Astrocyte (in vitro differentiated cells and primary cell): ENCODE measurements at regions not wholly inside any gene's neighbourhood (a gene's known extent, or its start where the extent isn't known, plus 50 kb on each side); places are given as distances from the start of the nearest gene placed in this dataset.

Source experiments
- DNase-seq: peaks from one replicate; pipeline ENCODE4 v3.0.0-alpha.2; 2010; ENCODE audit warnings: low read depth
- FAIRE-seq: peaks from 2 replicates; lab custom pipeline; 2011; peaks lifted over from hg19 to GRCh38; lab: Jason Lieb, UNC
- H2AFZ ChIP-seq: 2 replicates; pipeline ENCODE4 v1.6.0; 2012; ENCODE audit warnings: low read depth, low read length, inconsistent platforms
- H3K27ac ChIP-seq: 2 replicates; pipeline ENCODE4 v1.5.1; 2011; ENCODE audit warnings: low read depth, low read length, inconsistent platforms
- H3K27me3 ChIP-seq: 2 replicates; pipeline ENCODE4 v1.6.0; 2011; ENCODE audit warnings: low read length, inconsistent platforms; ENCODE audit not compliant: insufficient read depth
- H3K36me3 ChIP-seq: 2 replicates; pipeline ENCODE4 v1.5.1; 2011; ENCODE audit warnings: low read length, inconsistent platforms; ENCODE audit not compliant: insufficient read depth
- H3K4me1 ChIP-seq: 2 replicates; pipeline ENCODE4 v1.5.1; 2011; ENCODE audit warnings: low read length, inconsistent platforms; ENCODE audit not compliant: insufficient read depth
- H3K4me2 ChIP-seq: 2 replicates; pipeline ENCODE4 v1.6.0; 2012; ENCODE audit warnings: low read length, inconsistent platforms
- H3K4me3 ChIP-seq: 2 replicates; pipeline ENCODE4 v1.5.1; 2011; ENCODE audit warnings: low read depth, mild to moderate bottlenecking, low read length, inconsistent platforms; ENCODE audit not compliant: insufficient read depth
- H3K79me2 ChIP-seq: 2 replicates; pipeline ENCODE4 v1.6.0; 2012; ENCODE audit warnings: mild to moderate bottlenecking, low read length, inconsistent platforms; ENCODE audit not compliant: insufficient read depth
- H3K9ac ChIP-seq: 2 replicates; pipeline ENCODE4 v1.6.0; 2012; ENCODE audit warnings: mild to moderate bottlenecking, low read length, inconsistent platforms
- H3K9me3 ChIP-seq: 2 replicates; pipeline ENCODE4 v1.5.1; 2012; ENCODE audit warnings: low read depth, mild to moderate bottlenecking, low read length, inconsistent platforms; ENCODE audit not compliant: insufficient read depth
- H4K20me1 ChIP-seq: 2 replicates; pipeline ENCODE4 v1.6.0; 2012; ENCODE audit warnings: low read length, inconsistent platforms; ENCODE audit not compliant: insufficient read depth
- H3K27ac Mint-ChIP-seq: one replicate; pipeline ENCODE4 v1.8.0; 2021; ENCODE audit warnings: mild to moderate bottlenecking, mixed read lengths; ENCODE audit not compliant: unreplicated experiment
- H3K27me3 Mint-ChIP-seq: one replicate; pipeline ENCODE4 v1.8.0; 2021; ENCODE audit warnings: low read depth, mixed read lengths; ENCODE audit not compliant: unreplicated experiment
- H3K36me3 Mint-ChIP-seq: one replicate; pipeline ENCODE4 v1.8.0; 2021; ENCODE audit warnings: low read depth, mixed read lengths; ENCODE audit not compliant: unreplicated experiment
- H3K4me1 Mint-ChIP-seq: one replicate; pipeline ENCODE4 v1.8.0; 2021; ENCODE audit warnings: low read depth, mixed read lengths; ENCODE audit not compliant: unreplicated experiment
- H3K4me3 Mint-ChIP-seq: one replicate; pipeline ENCODE4 v1.8.0; 2021; ENCODE audit warnings: mild to moderate bottlenecking, moderate library complexity, mixed read lengths; ENCODE audit not compliant: unreplicated experiment
- H3K9me3 Mint-ChIP-seq: one replicate; pipeline ENCODE4 v1.8.0; 2021; ENCODE audit warnings: mild to moderate bottlenecking, mixed read lengths; ENCODE audit not compliant: unreplicated experiment
- EZH2 ChIP-seq: IDR thresholded peaks from 2 replicates; pipeline ENCODE4 v1.6.1; 2012; ENCODE audit warnings: mild to moderate bottlenecking, low read length, inconsistent platforms; ENCODE audit not compliant: insufficient read depth
- TF ChIP-seq, protein P1 (sequence below): IDR thresholded peaks from 2 replicates; pipeline ENCODE4 v1.5.1; 2011; ENCODE audit warnings: low read depth, mild to moderate bottlenecking, inconsistent platforms, low read length, moderate library complexity; ENCODE audit not compliant: insufficient read depth

DNA sequence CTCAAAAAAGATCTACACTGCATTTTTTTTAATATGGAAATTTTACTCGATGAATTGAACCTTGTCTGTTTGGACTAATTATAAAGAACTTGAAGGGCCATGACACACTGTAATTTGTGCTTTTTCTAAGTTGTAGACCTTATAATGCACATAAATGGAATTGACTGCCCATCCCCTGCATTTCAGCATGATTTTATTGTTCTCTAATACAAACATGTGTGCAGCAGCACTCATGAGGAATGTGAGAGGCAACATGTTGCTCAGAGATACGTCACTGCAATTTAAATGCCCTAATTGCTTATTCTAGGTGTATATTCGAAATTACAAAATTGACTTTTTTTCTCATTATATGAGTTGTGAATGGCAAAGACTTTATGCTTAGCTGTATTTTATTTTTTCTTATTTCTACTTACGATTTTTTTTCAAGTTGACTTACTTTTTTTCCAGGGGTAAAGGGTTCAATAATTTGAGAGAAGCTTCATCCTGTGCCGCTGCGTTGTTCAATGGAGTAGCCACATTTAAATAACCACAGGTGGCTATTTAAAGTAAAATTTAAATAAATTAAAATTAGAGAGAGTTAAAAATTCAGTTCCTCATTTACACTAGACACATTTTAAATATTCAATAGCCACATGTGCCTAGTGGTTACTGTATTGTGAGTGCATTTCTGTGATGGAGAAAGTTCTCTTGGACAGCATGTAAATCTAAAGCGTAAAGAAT is 1346.4 kb downstream of the ROBO1 start:
- no peak overlapping the region for H3K4me3 ChIP-seq
- H3K4me2 ChIP-seq: no peak overlapping the region
- H3K27ac ChIP-seq: no peak overlapping the region
- H3K27me3 ChIP-seq: no peaks in the 10 kb centered on the region
- Mint-ChIP-seq H3K4me3 (no peak overlapping the region), H3K4me1 (no peaks in the 10 kb centered on the region), H3K36me3 (no peaks in the 10 kb centered on the region), H3K27ac (no peak overlapping the region), H3K27me3 (no peaks in the 10 kb centered on the region), H3K9me3 (no peaks in the 10 kb centered on the region)
- H4K20me1 ChIP-seq: no peaks in the 10 kb centered on the region
- no peak overlapping the region for H3K9ac ChIP-seq
- no peaks in the 10 kb centered on the region for H3K9me3 ChIP-seq
- no peaks in the 10 kb centered on the region for H3K36me3 ChIP-seq
- H3K79me2 ChIP-seq: no peaks in the 10 kb centered on the region
- no peak for FAIRE-seq
- no peak for DNase-seq
- H3K4me1 ChIP-seq: no peaks in the 10 kb centered on the region
- no peak for TF ChIP-seq EZH2
- TF ChIP-seq, protein P1, sequence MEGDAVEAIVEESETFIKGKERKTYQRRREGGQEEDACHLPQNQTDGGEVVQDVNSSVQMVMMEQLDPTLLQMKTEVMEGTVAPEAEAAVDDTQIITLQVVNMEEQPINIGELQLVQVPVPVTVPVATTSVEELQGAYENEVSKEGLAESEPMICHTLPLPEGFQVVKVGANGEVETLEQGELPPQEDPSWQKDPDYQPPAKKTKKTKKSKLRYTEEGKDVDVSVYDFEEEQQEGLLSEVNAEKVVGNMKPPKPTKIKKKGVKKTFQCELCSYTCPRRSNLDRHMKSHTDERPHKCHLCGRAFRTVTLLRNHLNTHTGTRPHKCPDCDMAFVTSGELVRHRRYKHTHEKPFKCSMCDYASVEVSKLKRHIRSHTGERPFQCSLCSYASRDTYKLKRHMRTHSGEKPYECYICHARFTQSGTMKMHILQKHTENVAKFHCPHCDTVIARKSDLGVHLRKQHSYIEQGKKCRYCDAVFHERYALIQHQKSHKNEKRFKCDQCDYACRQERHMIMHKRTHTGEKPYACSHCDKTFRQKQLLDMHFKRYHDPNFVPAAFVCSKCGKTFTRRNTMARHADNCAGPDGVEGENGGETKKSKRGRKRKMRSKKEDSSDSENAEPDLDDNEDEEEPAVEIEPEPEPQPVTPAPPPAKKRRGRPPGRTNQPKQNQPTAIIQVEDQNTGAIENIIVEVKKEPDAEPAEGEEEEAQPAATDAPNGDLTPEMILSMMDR: no peak
- no peak overlapping the region for H2AFZ ChIP-seq

DNA sequence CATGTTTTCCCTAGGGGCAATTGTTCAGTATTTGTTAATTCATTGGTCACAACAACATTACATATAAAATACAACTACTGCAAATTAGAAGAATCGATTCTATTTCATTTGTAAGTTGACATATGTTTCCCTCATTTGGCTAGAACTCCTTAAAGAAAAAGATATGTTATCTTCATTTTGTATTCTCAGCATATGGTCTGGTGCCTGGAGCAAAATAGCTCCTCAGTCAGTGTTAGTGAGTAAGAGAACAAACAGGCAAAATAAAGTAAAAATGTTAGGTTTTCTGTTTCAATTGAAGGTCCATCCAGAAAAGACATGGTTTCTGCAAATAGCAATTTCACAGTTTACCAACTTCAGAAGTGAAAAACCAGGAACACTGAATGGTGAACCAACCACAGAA is 1343.1 kb downstream of the ROBO1 start:
- no peak overlapping the region for H3K27ac Mint-ChIP-seq
- no peak overlapping the region for H3K9ac ChIP-seq
- H3K36me3 ChIP-seq: no peaks in the 10 kb centered on the region
- no peak overlapping the region for H3K4me3 ChIP-seq
- no peaks in the 10 kb centered on the region for H3K9me3 ChIP-seq
- no peaks in the 10 kb centered on the region for H3K27me3 Mint-ChIP-seq
- H3K4me2 ChIP-seq: no peak overlapping the region
- no peaks in the 10 kb centered on the region for H3K79me2 ChIP-seq
- no peak overlapping the region for H3K4me3 Mint-ChIP-seq
- TF ChIP-seq, protein P1: no peak
- no peak for TF ChIP-seq EZH2
- no peaks in the 10 kb centered on the region for H3K9me3 Mint-ChIP-seq
- no peaks in the 10 kb centered on the region for H4K20me1 ChIP-seq
- H3K36me3 Mint-ChIP-seq: no peaks in the 10 kb centered on the region
- no peaks in the 10 kb centered on the region for H3K27me3 ChIP-seq
- FAIRE-seq: no peak
- no peak overlapping the region for H2AFZ ChIP-seq
- no peaks in the 10 kb centered on the region for H3K4me1 Mint-ChIP-seq
- H3K4me1 ChIP-seq: no peaks in the 10 kb centered on the region
- no peak for DNase-seq
- H3K27ac ChIP-seq: no peak overlapping the region

DNA sequence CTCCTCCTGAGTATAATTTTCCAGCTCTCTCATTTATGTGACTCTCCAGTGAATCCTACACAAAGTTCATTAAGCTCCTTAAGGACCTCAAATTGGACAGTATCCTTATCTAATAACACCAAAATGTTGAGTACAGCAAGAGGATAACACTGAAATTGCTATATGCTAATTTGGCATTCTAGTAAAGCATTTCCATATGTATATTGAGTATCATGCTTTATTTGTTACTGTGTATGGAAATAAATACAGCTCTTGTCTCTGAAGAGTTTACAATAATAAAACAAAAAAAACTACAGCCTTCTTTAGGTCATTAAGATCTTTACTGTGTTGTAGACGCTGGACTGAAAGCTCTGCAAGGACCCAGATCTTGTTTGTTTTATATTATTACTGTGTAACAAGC is 1341.3 kb downstream of the ROBO1 start:
- Mint-ChIP-seq H3K36me3 (no peaks in the 10 kb centered on the region), H3K4me3 (no peak overlapping the region), H3K27ac (no peak overlapping the region), H3K9me3 (peaks cover 2% of the 10 kb centered on the region), H3K27me3 (no peaks in the 10 kb centered on the region), H3K4me1 (no peaks in the 10 kb centered on the region)
- Histone ChIP-seq H3K4me3 (no peak overlapping the region), H3K9ac (no peak overlapping the region), H3K9me3 (no peaks in the 10 kb centered on the region), H3K27ac (no peak overlapping the region), H4K20me1 (no peaks in the 10 kb centered on the region), H3K4me1 (no peaks in the 10 kb centered on the region), H3K36me3 (no peaks in the 10 kb centered on the region), H3K79me2 (no peaks in the 10 kb centered on the region), H2AFZ (no peak overlapping the region), H3K4me2 (no peak overlapping the region), H3K27me3 (no peaks in the 10 kb centered on the region)
- DNase-seq (no peak), FAIRE-seq (no peak)
- no peak for TF ChIP-seq EZH2
- TF ChIP-seq, protein P1: no peak
